ENCODE measurements at regions not wholly inside any gene's neighbourhood (a gene's known extent, or its start where the extent isn't known, plus 50 kb on each side); places are given as distances from the start of the nearest gene placed in this dataset.

GRCh38 chr9:3586066-3586465 lies 60.3 kb upstream of the RFX3 start:
- TF ChIP-seq CTCF (IDR thresholded peaks at IDR 0.05), result no peak
- no peak for TF ChIP-seq EZH2phosphoT487 (IDR thresholded peaks at IDR 0.05)
- TF ChIP-seq EZH2 (IDR thresholded peaks at IDR 0.05), result no peak

All from neural progenitor cell (in vitro differentiated cells).